T-helper 2 cell (primary cell): ENCODE measurements at regions not wholly inside any gene's neighbourhood (a gene's known extent, or its start where the extent isn't known, plus 50 kb on each side); places are given as distances from the start of the nearest gene placed in this dataset.

Source experiments
- DNase-seq, 5 experiments: peaks; one replicate each; pipeline versions ENCODE4 v3.0.0 to v3.0.0-alpha.2; 2012 to 2022

GRCh38 chr11:70954471-70954870, 297.9 kb downstream of the SHANK2 start:
- no peak for DNase-seq
